ENCODE measurements at regions not wholly inside any gene's neighbourhood (a gene's known extent, or its start where the extent isn't known, plus 50 kb on each side); places are given as distances from the start of the nearest gene placed in this dataset.

- no peaks in the 10 kb centered on the region for H3K9me2 ChIP-seq (ENCODE audit: insufficient read depth)
- H2AFZ ChIP-seq = no peak overlapping the region; the same call in 1 of the 2 replicates
- H3K36me3 ChIP-seq (ENCODE audit: insufficient read depth) = no peaks in the 10 kb centered on the region
- Mint-ChIP-seq H3K9me3 (peaks cover under 1% of the 10 kb centered on the region; the same call in 1 of the 3 replicates), H3K4me3 (no peak overlapping the region), H3K27me3 (ENCODE audit: insufficient read depth, low read depth, poor library complexity) (peaks cover 11% of the 10 kb centered on the region), H3K4me1 (peaks cover 17% of the 10 kb centered on the region), H3K36me3 (ENCODE audit: low read depth) (no peaks in the 10 kb centered on the region; the same call in 2 of the 3 replicates), H3K27ac (no peak overlapping the region)
- H3K27me3 ChIP-seq (ENCODE audit: insufficient read depth) = no peaks in the 10 kb centered on the region
- no peak overlapping the region for H3K4me3 ChIP-seq
- H4K20me1 ChIP-seq (replicated peaks; ENCODE audit: insufficient read depth) = no peaks in the 10 kb centered on the region
- ATAC-seq (no peak), DNase-seq (ENCODE audit: low spot score) (no peak)
- no peaks in the 10 kb centered on the region for H3K79me2 ChIP-seq (replicated peaks; ENCODE audit: insufficient read depth)
- no peaks in the 10 kb centered on the region for H3F3A ChIP-seq (replicated peaks; ENCODE audit: low read depth)
- TF ChIP-seq JUNB (IDR thresholded peaks at IDR 0.05; ENCODE audit: unreplicated experiment) (no peak), ZNF462 (CRISPR knock-in tag; IDR thresholded peaks at IDR 0.05) (no peak), EZH2phosphoT487 (IDR thresholded peaks at IDR 0.05; ENCODE audit: unreplicated experiment) (no peak), NANOG (IDR thresholded peaks at IDR 0.05; ENCODE audit: borderline replicate concordance) (no peak), ZNF331 (CRISPR knock-in tag; IDR thresholded peaks at IDR 0.05; ENCODE audit: low read depth) (no peak), STAT1 (IDR thresholded peaks at IDR 0.05; ENCODE audit: unreplicated experiment) (no peak), CTCF (conservative IDR thresholded peaks at IDR 0.05; ENCODE audit: low read depth in 2 of 2) (no peak), REST (IDR thresholded peaks at IDR 0.05; ENCODE audit: unreplicated experiment) (no peak), ETS1 (IDR thresholded peaks at IDR 0.05) (no peak), ZNF114 (CRISPR knock-in tag; IDR thresholded peaks at IDR 0.05) (no peak), POLR2AphosphoS5 (IDR thresholded peaks at IDR 0.05; ENCODE audit: low read depth) (no peak)
- no peak overlapping the region for H3K27ac ChIP-seq (ENCODE audit: low read depth)
- H3K4me1 ChIP-seq (ENCODE audit: insufficient read depth) = peaks cover 5% of the 10 kb centered on the region; the same call in 1 of the 2 replicates
- no peak overlapping the region for H3K4me2 ChIP-seq
These were observed 117.1 kb downstream of the ZFP36L2 start for GRCh38 chr2:43109261-43109743.

All from GM23338 (cell line).